Kidney (tissue), 13 donors: ENCODE measurements at regions not wholly inside any gene's neighbourhood (a gene's known extent, or its start where the extent isn't known, plus 50 kb on each side); places are given as distances from the start of the nearest gene placed in this dataset.

Source experiments
- DNase-seq, 5 donors: peaks; one replicate each; pipeline ENCODE4 v3.0.0-alpha.2; 2013 to 2020
- FAIRE-seq: peaks from 2 replicates; lab custom pipeline; 2012; peaks lifted over from hg19 to GRCh38; lab: Jason Lieb, UNC
- H3K27ac ChIP-seq, 2 donors: one replicate each; pipeline ENCODE4 v1.7.0; 2013; ENCODE audit warnings: low read depth in 2 of 2, low read length in 2 of 2, inconsistent platforms in 1 of 2
- H3K27me3 ChIP-seq: one replicate; pipeline ENCODE4 v1.7.1; 2013; ENCODE audit warnings: low read length, inconsistent platforms; ENCODE audit not compliant: control insufficient read depth, insufficient read depth
- H3K36me3 ChIP-seq, 3 donors: one replicate each; pipeline versions ENCODE4 v1.7.0 to v1.7.1; 2013; ENCODE audit warnings: low read length in 3 of 3, control low read depth in 1 of 3, inconsistent platforms in 1 of 3; ENCODE audit not compliant: insufficient read depth in 3 of 3, control insufficient read depth in 2 of 3
- H3K4me1 ChIP-seq, 3 donors: one replicate each; pipeline versions ENCODE4 v1.7.0 to v1.7.1; 2013; ENCODE audit warnings: low read length in 3 of 3, inconsistent platforms in 1 of 3, low read depth in 1 of 3; ENCODE audit not compliant: control insufficient read depth in 2 of 3, insufficient read depth in 2 of 3
- H3K4me3 ChIP-seq, 3 donors: one replicate each; pipeline versions ENCODE4 v1.7.0 to v1.8.1; 2013; ENCODE audit warnings: low read length in 3 of 3, control low read depth in 1 of 3, inconsistent platforms in 1 of 3
- H3K9ac ChIP-seq, 3 donors: one replicate each; pipeline versions ENCODE4 v1.7.0 to v1.7.1; 2013; ENCODE audit warnings: low read length in 3 of 3, control low read depth in 1 of 3, inconsistent platforms in 1 of 3
- H3K9me3 ChIP-seq, 3 donors: one replicate each; pipeline versions ENCODE4 v1.7.0 to v1.7.1; 2013; ENCODE audit warnings: low read length in 3 of 3, control low read depth in 1 of 3, inconsistent platforms in 1 of 3; ENCODE audit not compliant: control insufficient read depth in 2 of 3, insufficient read depth in 1 of 3
- intact Hi-C: fragments of 100-400 bp; cut with DNase I; formaldehyde crosslinking; loops from one replicate; pipeline ENCODE4 v1.11.1; 2022
- TF ChIP-seq, protein P1 (sequence below): IDR thresholded peaks from 3 replicates; pipeline ENCODE4 v1.5.1; 2012; ENCODE audit warnings: mild to moderate bottlenecking, moderate library complexity, borderline replicate concordance; ENCODE audit not compliant: insufficient read depth; ENCODE audit errors: extremely low read depth
- donor health status: control.
- donor health status: control.
- donor health status: control.
- donor health status: control.
- donor health status: control.
- donor health status: DM: yes; HTN: yes; CAD: no.
- donor health status: Normal renal cell carcinoma (clear cell type).

DNA sequence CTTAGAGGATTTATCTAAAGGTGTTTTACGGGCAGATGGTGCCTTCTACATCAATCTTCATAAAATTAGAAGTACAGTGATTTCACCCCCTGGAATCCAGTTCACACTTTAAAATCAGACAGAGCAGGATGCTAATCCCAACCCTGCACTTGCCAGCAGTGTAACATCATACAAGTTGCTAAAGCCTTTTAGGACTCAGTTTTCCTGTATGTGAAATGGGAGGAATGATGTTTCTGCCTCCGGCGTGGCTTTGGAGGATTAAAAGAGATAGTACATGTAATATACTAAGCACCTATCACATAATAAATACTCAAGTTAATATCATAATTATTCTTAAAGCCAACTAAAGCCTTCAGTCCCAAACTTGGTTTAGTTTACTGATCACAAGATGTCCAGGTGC lies 257.2 kb upstream of the THBS1 start:
- Histone ChIP-seq H3K4me3 (no peak overlapping the region), H3K27ac (no peak overlapping the region), H3K4me1 (no peaks in the 10 kb centered on the region), H3K27me3 (no peaks in the 10 kb centered on the region), H3K36me3 (no peaks in the 10 kb centered on the region), H3K9ac (no peak overlapping the region), H3K9me3 (peaks cover 0 to 11% (median 0%) of the 10 kb centered on the region in 3 donors)
- no peak for FAIRE-seq
- TF ChIP-seq, protein P1, sequence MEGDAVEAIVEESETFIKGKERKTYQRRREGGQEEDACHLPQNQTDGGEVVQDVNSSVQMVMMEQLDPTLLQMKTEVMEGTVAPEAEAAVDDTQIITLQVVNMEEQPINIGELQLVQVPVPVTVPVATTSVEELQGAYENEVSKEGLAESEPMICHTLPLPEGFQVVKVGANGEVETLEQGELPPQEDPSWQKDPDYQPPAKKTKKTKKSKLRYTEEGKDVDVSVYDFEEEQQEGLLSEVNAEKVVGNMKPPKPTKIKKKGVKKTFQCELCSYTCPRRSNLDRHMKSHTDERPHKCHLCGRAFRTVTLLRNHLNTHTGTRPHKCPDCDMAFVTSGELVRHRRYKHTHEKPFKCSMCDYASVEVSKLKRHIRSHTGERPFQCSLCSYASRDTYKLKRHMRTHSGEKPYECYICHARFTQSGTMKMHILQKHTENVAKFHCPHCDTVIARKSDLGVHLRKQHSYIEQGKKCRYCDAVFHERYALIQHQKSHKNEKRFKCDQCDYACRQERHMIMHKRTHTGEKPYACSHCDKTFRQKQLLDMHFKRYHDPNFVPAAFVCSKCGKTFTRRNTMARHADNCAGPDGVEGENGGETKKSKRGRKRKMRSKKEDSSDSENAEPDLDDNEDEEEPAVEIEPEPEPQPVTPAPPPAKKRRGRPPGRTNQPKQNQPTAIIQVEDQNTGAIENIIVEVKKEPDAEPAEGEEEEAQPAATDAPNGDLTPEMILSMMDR = no peak
- intact Hi-C loops = no loop called here
- DNase-seq = no peak

DNA sequence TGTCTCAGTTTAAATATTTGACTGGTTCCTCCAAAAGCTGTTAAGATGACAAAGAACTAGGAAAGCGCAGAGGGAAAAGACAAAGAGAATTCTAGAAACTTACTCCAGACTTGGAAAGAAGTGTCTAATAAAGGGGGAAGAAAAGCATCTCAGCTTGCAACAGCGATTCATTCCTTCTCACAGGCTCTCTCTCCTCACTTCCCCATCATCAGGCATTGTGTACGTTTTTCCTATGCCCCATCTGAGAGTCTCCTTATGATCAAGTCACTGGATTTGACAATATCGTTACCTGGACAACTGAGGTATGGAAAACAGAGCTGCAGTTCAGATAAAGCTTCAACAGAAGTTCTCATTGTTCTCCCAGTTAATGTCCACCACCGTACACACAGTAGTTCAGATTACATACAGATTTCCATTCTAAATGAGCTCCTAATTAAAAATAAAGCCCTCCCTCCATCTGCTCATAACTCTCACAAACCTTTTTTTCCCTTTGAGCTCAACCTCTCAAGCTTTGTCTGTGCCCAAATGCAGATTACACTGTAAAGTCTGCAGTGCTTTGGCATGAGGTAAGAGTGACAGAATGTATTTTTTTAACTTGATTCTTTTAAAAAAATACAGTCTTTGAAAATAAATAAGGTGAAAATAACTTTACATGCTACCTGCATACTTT lies 254.4 kb upstream of the THBS1 start:
- no peaks in the 10 kb centered on the region for H3K36me3 ChIP-seq
- no peak overlapping the region for H3K27ac ChIP-seq
- H3K9ac ChIP-seq = no peak overlapping the region
- TF ChIP-seq, protein P1 = no peak
- no peak for FAIRE-seq
- DNase-seq = no peak
- H3K27me3 ChIP-seq = no peaks in the 10 kb centered on the region
- H3K4me1 ChIP-seq = no peaks in the 10 kb centered on the region
- H3K9me3 ChIP-seq = no peaks in the 10 kb centered on the region
- no peak overlapping the region for H3K4me3 ChIP-seq
- intact Hi-C loops = no loop called here

DNA sequence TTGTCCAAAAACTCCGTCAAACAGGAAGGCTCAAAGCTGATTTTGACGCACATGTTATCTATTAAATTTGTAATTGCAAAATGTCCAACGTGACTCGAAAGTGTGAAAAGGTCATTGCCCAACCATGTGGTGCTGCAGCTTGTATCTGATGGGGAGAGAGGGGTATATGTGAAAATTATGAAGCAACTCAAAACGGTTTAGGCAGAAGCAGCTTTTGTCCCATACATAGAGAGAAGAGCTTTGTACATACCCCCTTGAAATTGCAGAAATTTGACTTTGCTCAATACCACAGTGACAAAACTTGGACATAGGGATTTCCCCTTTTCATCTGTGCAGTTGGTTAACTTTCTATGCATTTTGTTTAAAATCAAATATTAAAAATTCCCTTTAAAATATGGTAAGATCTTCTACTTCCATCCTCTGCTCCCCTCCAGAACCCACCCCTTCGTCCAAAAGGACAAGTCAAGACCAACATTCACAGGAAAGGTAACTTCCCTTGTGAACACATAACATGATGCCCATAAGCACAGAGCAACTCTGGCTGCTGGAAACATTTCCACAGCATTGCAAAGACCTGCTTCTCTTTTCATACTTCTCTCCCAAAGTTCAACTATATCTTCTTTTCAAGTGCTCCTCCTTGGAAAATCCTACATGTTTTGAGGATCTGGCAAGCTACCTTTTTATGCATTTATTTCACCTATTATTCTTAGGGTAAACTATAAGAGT lies 253.7 kb upstream of the THBS1 start:
- H3K9me3 ChIP-seq = no peaks in the 10 kb centered on the region
- no peaks in the 10 kb centered on the region for H3K36me3 ChIP-seq
- H3K4me1 ChIP-seq = no peaks in the 10 kb centered on the region
- intact Hi-C loops = no loop called here
- FAIRE-seq (no peak), DNase-seq (no peak)
- no peaks in the 10 kb centered on the region for H3K27me3 ChIP-seq
- no peak overlapping the region for H3K4me3 ChIP-seq
- no peak overlapping the region for H3K9ac ChIP-seq
- H3K27ac ChIP-seq = no peak overlapping the region
- TF ChIP-seq, protein P1 = no peak
